ENCODE measurements at regions not wholly inside any gene's neighbourhood (a gene's known extent, or its start where the extent isn't known, plus 50 kb on each side); places are given as distances from the start of the nearest gene placed in this dataset.
"Not testable (repeated sequence)": the region's sequence is repeated elsewhere in the genome, so short reads cannot be mapped to it uniquely, and the experiment has no call there.

GRCh38 chrX:113195949-113196348 is 355.3 kb upstream of the AMOT start:
- POLR2A ChIA-PET (ENCODE audit: low non-redundant PET), result no interaction called here
- H3K27ac ChIP-seq, result no peak overlapping the region
- TF ChIP-seq, protein P1, sequence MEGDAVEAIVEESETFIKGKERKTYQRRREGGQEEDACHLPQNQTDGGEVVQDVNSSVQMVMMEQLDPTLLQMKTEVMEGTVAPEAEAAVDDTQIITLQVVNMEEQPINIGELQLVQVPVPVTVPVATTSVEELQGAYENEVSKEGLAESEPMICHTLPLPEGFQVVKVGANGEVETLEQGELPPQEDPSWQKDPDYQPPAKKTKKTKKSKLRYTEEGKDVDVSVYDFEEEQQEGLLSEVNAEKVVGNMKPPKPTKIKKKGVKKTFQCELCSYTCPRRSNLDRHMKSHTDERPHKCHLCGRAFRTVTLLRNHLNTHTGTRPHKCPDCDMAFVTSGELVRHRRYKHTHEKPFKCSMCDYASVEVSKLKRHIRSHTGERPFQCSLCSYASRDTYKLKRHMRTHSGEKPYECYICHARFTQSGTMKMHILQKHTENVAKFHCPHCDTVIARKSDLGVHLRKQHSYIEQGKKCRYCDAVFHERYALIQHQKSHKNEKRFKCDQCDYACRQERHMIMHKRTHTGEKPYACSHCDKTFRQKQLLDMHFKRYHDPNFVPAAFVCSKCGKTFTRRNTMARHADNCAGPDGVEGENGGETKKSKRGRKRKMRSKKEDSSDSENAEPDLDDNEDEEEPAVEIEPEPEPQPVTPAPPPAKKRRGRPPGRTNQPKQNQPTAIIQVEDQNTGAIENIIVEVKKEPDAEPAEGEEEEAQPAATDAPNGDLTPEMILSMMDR (conservative IDR thresholded peaks at IDR 0.05; ENCODE audit: low read depth), result no peak
- CTCF ChIA-PET, result no interaction called here
- DNase-seq (ENCODE audit: low spot score), result no peak

GRCh38 chrX:113192418-113192817 is 351.8 kb upstream of the AMOT start:
- POLR2A ChIA-PET (ENCODE audit: low non-redundant PET), result no interaction called here
- no peak for DNase-seq (ENCODE audit: low spot score)
- no peak overlapping the region for H3K27ac ChIP-seq
- CTCF ChIA-PET, result no interaction called here
- TF ChIP-seq, protein P1 (conservative IDR thresholded peaks at IDR 0.05; ENCODE audit: low read depth), result no peak

DNA sequence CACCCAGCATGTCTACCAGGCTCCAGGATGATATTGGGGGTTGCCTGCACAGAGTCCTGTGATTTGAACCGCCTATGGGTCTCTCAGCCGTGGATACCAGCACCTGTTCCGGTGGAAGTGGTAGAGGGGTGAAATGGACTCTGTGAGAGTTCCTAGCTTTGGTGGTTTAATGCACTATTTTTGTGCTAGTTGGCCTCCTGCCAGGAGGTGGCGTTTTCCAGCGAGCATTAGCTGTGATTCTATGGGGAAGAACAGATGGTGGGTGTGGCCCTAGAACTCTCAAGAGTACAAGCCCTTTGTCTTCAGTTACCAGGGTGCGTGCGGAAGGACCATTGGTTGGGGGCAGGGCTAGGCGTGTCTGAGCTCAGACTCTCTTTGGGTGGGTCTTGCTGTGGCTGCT is 316.9 kb upstream of the AMOT start:
- ChIA-PET CTCF (interaction anchor here (0.6 kb wide), 1 partner anchor 1407 kb away, joined by 3 read pairs; no protein-coding TSS in a partner anchor), POLR2A (ENCODE audit: low non-redundant PET) (no interaction called here)
- H3K27ac ChIP-seq, result no peak overlapping the region
- TF ChIP-seq, protein P1 (conservative IDR thresholded peaks at IDR 0.05; ENCODE audit: low read depth), result no peak
- DNase-seq (ENCODE audit: low spot score), result no peak

GRCh38 chrX:113154315-113154714 is 313.7 kb upstream of the AMOT start:
- CTCF ChIA-PET; H3K27ac ChIP-seq; POLR2A ChIA-PET (ENCODE audit: low non-redundant PET); DNase-seq (ENCODE audit: low spot score): not testable (repeated sequence)

GRCh38 chrX:113136836-113137235 is 296.2 kb upstream of the AMOT start:
- H3K27ac ChIP-seq, result no peak overlapping the region
- POLR2A ChIA-PET (ENCODE audit: low non-redundant PET), result no interaction called here
- no peak for DNase-seq (ENCODE audit: low spot score)
- TF ChIP-seq, protein P1 (conservative IDR thresholded peaks at IDR 0.05; ENCODE audit: low read depth), result no peak
- CTCF ChIA-PET, result no interaction called here

GRCh38 chrX:113133316-113133715 is 292.7 kb upstream of the AMOT start:
- TF ChIP-seq, protein P1 (conservative IDR thresholded peaks at IDR 0.05; ENCODE audit: low read depth), result no peak
- ChIA-PET POLR2A (ENCODE audit: low non-redundant PET) (no interaction called here), CTCF (no interaction called here)

DNA sequence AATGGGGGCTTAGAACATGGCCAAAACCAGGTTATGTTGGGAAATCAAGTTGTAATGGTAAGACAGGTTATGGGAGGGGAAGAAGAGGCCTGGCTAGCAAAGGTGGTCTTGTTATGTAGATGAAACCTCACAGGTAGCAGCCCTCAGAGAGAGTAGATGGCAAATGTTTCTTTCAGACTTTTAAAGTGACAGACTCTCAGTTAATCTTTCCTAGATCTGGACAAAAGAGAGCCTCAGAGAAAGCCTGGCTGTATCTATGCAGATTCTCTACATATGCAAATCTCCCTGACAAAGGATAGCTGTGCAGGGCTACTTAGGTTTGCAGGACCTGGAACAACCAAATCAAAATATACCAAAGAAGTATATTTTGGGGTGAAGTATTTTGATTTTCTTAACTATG is 284.1 kb upstream of the AMOT start:
- ChIA-PET POLR2A (ENCODE audit: low non-redundant PET) (no interaction called here), CTCF (no interaction called here)
- H3K27ac ChIP-seq, result no peak overlapping the region
- TF ChIP-seq, protein P1 (conservative IDR thresholded peaks at IDR 0.05; ENCODE audit: low read depth), result no peak
- no peak for DNase-seq (ENCODE audit: low spot score)

More at GRCh38 chrX:113133316-113133715, 292.7 kb upstream of the AMOT start:
- DNase-seq (ENCODE audit: low spot score), result no peak
- H3K27ac ChIP-seq, result no peak overlapping the region
